ENCODE measurements at regions not wholly inside any gene's neighbourhood (a gene's known extent, or its start where the extent isn't known, plus 50 kb on each side); places are given as distances from the start of the nearest gene placed in this dataset.
"Not testable (repeated sequence)": the region's sequence is repeated elsewhere in the genome, so short reads cannot be mapped to it uniquely, and the experiment has no call there.

- ATAC-seq (no peak), DNase-seq (no peak)
- H3K36me3 ChIP-seq (ENCODE audit: low read depth) = no peaks in the 10 kb centered on the region
- H3K4me3 ChIP-seq = no peak overlapping the region
- intact Hi-C loops (cut with DNase I, micrococcal nuclease) = no loop called here
- H3K9me3 ChIP-seq = no peaks in the 10 kb centered on the region
- TF ChIP-seq CTCF (IDR thresholded peaks at IDR 0.05) = no peak
- H3K4me1 ChIP-seq (ENCODE audit: low read depth) = no peaks in the 10 kb centered on the region
These were observed 541.9 kb downstream of the TMEM114 start for GRCh38 chr16:8048433-8048832.

DNA sequence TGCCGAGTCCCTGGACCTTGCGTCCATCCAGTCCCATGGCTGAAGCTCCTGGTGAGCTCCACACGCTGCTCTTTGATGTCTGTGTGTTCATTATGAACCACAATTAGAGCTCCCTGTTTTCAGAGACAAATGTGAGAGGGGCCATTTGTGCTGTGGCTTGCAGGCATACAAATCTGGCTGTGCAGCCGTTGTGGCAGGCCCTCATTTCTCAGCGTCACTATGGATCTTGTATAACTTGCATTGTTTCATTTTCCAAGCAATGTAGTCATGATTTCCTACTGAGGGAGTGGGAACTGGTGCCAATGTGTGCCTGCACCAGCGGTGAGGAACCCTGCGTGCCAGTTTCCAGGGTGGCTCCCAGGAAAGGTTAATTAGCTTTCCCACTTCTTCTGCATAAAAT is 542.6 kb downstream of the TMEM114 start:
- DNase-seq (no peak), ATAC-seq (no peak)
- Histone ChIP-seq H3K36me3 (ENCODE audit: low read depth) (no peaks in the 10 kb centered on the region), H3K4me3 (no peak overlapping the region), H3K9me3 (no peaks in the 10 kb centered on the region), H3K4me1 (ENCODE audit: low read depth) (no peaks in the 10 kb centered on the region)
- intact Hi-C loops (cut with DNase I, micrococcal nuclease) = no loop called here
- no peak for TF ChIP-seq CTCF (IDR thresholded peaks at IDR 0.05)

- no peak for ATAC-seq
- DNase-seq = no peak
- TF ChIP-seq CTCF (IDR thresholded peaks at IDR 0.05) = no peak
- intact Hi-C loops (cut with DNase I, micrococcal nuclease) = no loop called here
- Histone ChIP-seq H3K4me1 (ENCODE audit: low read depth) (no peaks in the 10 kb centered on the region), H3K36me3 (ENCODE audit: low read depth) (no peaks in the 10 kb centered on the region), H3K9me3 (no peaks in the 10 kb centered on the region), H3K4me3 (no peak overlapping the region)
These were observed 545.5 kb downstream of the TMEM114 start for GRCh38 chr16:8044796-8045195.

DNA sequence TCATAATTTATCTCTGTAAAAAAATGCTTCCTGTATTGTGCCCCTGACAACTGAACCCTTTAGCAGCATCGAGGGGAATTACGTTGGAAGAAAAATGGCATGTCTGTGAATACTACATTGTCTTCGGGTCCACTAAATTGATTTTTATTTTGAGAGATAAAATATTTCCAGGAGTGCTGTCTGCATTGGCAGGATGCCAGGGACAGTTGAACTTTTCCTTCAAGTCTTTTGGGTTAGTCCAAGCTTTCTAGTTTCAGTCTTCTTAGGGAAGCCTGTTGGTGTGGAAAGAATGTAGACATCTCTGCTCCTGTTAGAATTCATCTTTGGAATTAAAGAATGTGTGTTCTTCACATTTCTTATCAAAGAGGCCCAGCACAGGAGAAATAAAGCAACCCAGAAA is 557.9 kb downstream of the TMEM114 start:
- H3K9me3 ChIP-seq = peaks cover 7% of the 10 kb centered on the region
- no peak for TF ChIP-seq CTCF (IDR thresholded peaks at IDR 0.05)
- intact Hi-C loops (cut with DNase I, micrococcal nuclease) = no loop called here
- DNase-seq (no peak), ATAC-seq (no peak)
- H3K4me1 ChIP-seq (ENCODE audit: low read depth) = no peaks in the 10 kb centered on the region
- H3K4me3 ChIP-seq = no peak overlapping the region
- H3K36me3 ChIP-seq (ENCODE audit: low read depth) = no peaks in the 10 kb centered on the region

- intact Hi-C loops (cut with DNase I, micrococcal nuclease); H3K4me3 ChIP-seq; DNase-seq; ATAC-seq; H3K36me3 ChIP-seq (ENCODE audit: low read depth); H3K9me3 ChIP-seq; H3K4me1 ChIP-seq (ENCODE audit: low read depth): not testable (repeated sequence)
These were observed 560.3 kb downstream of the TMEM114 start for GRCh38 chr16:8030004-8030403.

DNA sequence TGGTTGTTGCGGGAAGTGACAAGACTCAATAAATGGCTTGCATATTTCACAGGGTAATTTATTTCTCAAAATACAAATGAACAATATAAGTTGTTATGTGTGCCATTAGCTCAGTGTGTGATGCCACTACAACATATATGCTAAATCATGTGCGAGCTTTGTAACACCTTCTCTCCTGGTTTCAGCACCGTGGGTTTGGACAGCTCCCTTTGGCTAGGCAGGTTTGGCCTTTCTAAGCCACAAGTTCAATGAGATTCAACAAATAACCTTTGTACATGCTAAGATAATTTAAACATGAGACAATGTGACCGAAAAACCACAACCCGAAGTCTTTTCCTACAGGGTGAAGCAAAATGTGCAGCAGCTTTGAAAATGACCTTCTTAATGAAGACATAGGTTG is 563.9 kb downstream of the TMEM114 start:
- ATAC-seq (no peak), DNase-seq (peak in 1 of 3 donors; percentile 7)
- H3K9me3 ChIP-seq = peaks cover 7% of the 10 kb centered on the region
- TF ChIP-seq CTCF (IDR thresholded peaks at IDR 0.05) = no peak
- no peak overlapping the region for H3K4me3 ChIP-seq
- intact Hi-C loops (cut with DNase I, micrococcal nuclease) = no loop called here
- H3K4me1 ChIP-seq (ENCODE audit: low read depth) = no peaks in the 10 kb centered on the region
- no peaks in the 10 kb centered on the region for H3K36me3 ChIP-seq (ENCODE audit: low read depth)
